Body of pancreas (tissue), 4 donors: ENCODE measurements at regions not wholly inside any gene's neighbourhood (a gene's known extent, or its start where the extent isn't known, plus 50 kb on each side); places are given as distances from the start of the nearest gene placed in this dataset.
"Not testable (repeated sequence)": the region's sequence is repeated elsewhere in the genome, so short reads cannot be mapped to it uniquely, and the experiment has no call there.

Experiments used
- ATAC-seq: fragments of 150-250 bp; one replicate; pipeline ENCODE4 v1.9.1; 2016
- DNase-seq, 4 donors: peaks; one replicate each; pipeline ENCODE4 v3.0.0-alpha.2; 2019
- H3K27ac ChIP-seq, 4 donors: fragments of 200-600 bp; sonication (generic); 1 replicate in 3 of 4; 2 replicates in 1 of 4; pipeline versions ENCODE4 v1.5.1 to v1.6.1; 2016 to 2019; ENCODE audit warnings: mild to moderate bottlenecking in 1 of 4, mixed read lengths in 1 of 4, moderate library complexity in 1 of 4
- H3K27me3 ChIP-seq, 2 donors: fragments of 200-600 bp; sonication (generic); one replicate each; pipeline ENCODE4 v1.6.0; 2016; ENCODE audit warnings: mild to moderate bottlenecking in 1 of 2
- H3K36me3 ChIP-seq, 2 donors: fragments of 200-600 bp; sonication (generic); replicated peaks in 1 of 2; 2 replicates each; pipeline ENCODE4 v1.5.1; 2016; ENCODE audit warnings: low read depth in 2 of 2; ENCODE audit not compliant: insufficient read depth in 1 of 2
- H3K4me1 ChIP-seq: fragments of 200-600 bp; sonication (generic); one replicate; pipeline ENCODE4 v1.6.0; 2016
- H3K4me3 ChIP-seq, 2 donors: fragments of 200-600 bp; sonication (generic); 1 replicate in 1 of 2; 2 replicates in 1 of 2; pipeline ENCODE4 v1.5.1; 2016 to 2019
- H3K9me3 ChIP-seq, 3 donors: fragments of 200-600 bp; sonication (generic); 1 replicate in 2 of 3; 2 replicates in 1 of 3; pipeline ENCODE4 v1.5.1; 2016
- CTCF ChIP-seq, 7 experiments: fragments of 450-650 bp in 4 of 7; fragments of 200-600 bp in 3 of 7; sonication (generic) in 3 of 7; IDR thresholded peaks; one replicate each; pipeline ENCODE4 v1.5.1; 2016 to 2019; ENCODE audit warnings: antibody characterized with exemption in 7 of 7
- POLR2A ChIP-seq, 3 donors: fragments of 450-650 bp; IDR thresholded peaks; one replicate each; pipeline ENCODE4 v1.6.1; 2016; ENCODE audit warnings: antibody characterized with exemption in 3 of 3, mild to moderate bottlenecking in 2 of 3
- WGBS, 2 donors: methylation state at CpG; one replicate each; pipeline ENCODE4 v1.1.5; 2017; 5-methylcytosine and 5-hydroxymethylcytosine counted together
- intact Hi-C: fragments of 100-400 bp; cut with DNase I; formaldehyde crosslinking; loops from one replicate; pipeline ENCODE4 v1.15.1; 2023

DNA sequence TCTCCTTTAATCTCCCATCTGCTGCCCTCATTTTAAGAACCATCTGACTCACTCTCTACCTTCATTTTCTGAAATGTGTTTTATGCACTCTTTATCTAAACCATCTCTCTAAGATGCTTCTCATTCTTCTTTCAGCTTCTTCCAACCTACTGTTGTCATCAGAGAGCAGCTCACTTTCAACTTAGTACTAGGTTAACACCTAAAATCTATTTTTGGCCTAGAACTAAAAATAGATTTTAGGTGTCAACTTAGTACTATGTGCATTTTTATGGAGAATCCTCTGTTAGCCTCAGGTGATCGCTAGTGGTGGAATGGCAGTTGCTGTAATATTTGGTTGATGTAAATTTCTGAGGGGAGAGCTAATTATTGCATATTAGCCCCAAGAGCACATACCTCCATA, 277.1 kb downstream of the KCNJ2 start:
- no peak for DNase-seq
- no peaks in the 10 kb centered on the region for H3K27me3 ChIP-seq
- H3K27ac ChIP-seq, result no peak overlapping the region
- TF ChIP-seq CTCF (IDR thresholded peaks at IDR 0.05) (no peak), POLR2A (IDR thresholded peaks at IDR 0.05) (no peak)
- no peaks in the 10 kb centered on the region for H3K36me3 ChIP-seq
- H3K4me1 ChIP-seq, result no peaks in the 10 kb centered on the region
- no peak overlapping the region for H3K4me3 ChIP-seq
- ATAC-seq, result no peak
- intact Hi-C loops, result no loop called here
- no peaks in the 10 kb centered on the region for H3K9me3 ChIP-seq
- 88 to 94% methylated on average over 1 of the region's 1 CpG for WGBS, 2 donors

DNA sequence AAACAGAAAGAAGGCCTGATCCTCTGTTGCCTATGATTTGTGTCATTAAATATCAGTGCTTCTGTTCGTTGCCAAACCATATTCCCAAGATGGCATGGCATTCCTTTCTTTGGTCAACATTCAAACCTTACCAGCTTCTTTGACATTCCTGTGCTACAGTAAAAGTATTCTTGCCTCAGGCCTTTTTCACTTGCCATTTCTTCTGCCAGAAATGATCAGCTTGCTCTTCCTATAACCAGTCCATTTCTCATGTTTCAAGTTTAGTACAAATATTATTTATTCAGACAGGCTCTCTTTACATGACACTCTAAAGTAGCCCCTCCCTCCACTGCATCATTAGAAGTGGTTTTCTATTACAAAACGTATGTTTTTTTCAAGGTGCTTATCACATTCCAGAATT, 278.3 kb downstream of the KCNJ2 start:
- H3K9me3 ChIP-seq, result no peaks in the 10 kb centered on the region
- WGBS, 2 donors, result 44 to 47% methylated on average over 2 of the region's 2 CpGs
- TF ChIP-seq POLR2A (IDR thresholded peaks at IDR 0.05) (no peak), CTCF (IDR thresholded peaks at IDR 0.05) (no peak)
- no peaks in the 10 kb centered on the region for H3K36me3 ChIP-seq
- no peak for ATAC-seq
- DNase-seq, result no peak
- intact Hi-C loops, result no loop called here
- no peaks in the 10 kb centered on the region for H3K27me3 ChIP-seq
- no peak overlapping the region for H3K27ac ChIP-seq
- no peak overlapping the region for H3K4me3 ChIP-seq
- H3K4me1 ChIP-seq, result no peaks in the 10 kb centered on the region

GRCh38 chr17:70453075-70453474, 283.7 kb downstream of the KCNJ2 start:
- H3K36me3 ChIP-seq, intact Hi-C loops, ATAC-seq, H3K27me3 ChIP-seq, DNase-seq, H3K9me3 ChIP-seq, H3K4me3 ChIP-seq, H3K4me1 ChIP-seq, H3K27ac ChIP-seq: not testable (repeated sequence)
- WGBS, 2 donors, result 83 to 93% methylated on average over 12 of the region's 12 CpGs

DNA sequence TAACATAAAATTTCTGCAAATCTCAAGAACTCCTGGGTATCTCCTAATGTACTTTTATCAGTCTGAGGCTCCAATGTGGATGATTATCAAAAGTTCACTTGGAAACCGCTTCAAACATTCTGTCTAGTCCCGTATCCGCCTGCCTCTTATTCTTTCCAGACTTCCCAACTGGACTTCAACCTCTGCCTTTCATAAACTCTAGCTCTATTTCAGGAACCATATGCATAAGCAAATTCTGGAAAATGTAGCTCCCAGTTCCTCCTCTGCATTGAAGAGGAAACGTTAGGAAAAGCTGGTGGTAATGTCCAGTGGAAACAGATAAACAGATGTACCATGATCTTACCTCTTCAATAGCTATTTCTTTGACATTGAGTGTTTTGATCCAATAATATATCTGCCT, 285.0 kb downstream of the KCNJ2 start:
- H3K9me3 ChIP-seq, result no peaks in the 10 kb centered on the region
- intact Hi-C loops, result no loop called here
- no peaks in the 10 kb centered on the region for H3K36me3 ChIP-seq
- WGBS, 2 donors, result 63 to 76% methylated on average over 4 of the region's 4 CpGs
- ATAC-seq, result no peak
- no peak overlapping the region for H3K27ac ChIP-seq
- no peak for TF ChIP-seq CTCF (IDR thresholded peaks at IDR 0.05)
- H3K4me3 ChIP-seq, result no peak overlapping the region
- no peaks in the 10 kb centered on the region for H3K4me1 ChIP-seq
- H3K27me3 ChIP-seq, result no peaks in the 10 kb centered on the region
- DNase-seq, result no peak

GRCh38 chr17:70454908-70455307, 285.6 kb downstream of the KCNJ2 start:
- no peak for ATAC-seq
- intact Hi-C loops, result no loop called here
- no peak for DNase-seq

More at GRCh38 chr17:70454908-70455307, 285.6 kb downstream of the KCNJ2 start:
- TF ChIP-seq POLR2A (IDR thresholded peaks at IDR 0.05) (no peak), CTCF (IDR thresholded peaks at IDR 0.05) (no peak)
- H3K4me3 ChIP-seq, result no peak overlapping the region
- H3K27ac ChIP-seq, result no peak overlapping the region
- H3K36me3 ChIP-seq, result no peaks in the 10 kb centered on the region
- H3K9me3 ChIP-seq, result no peaks in the 10 kb centered on the region
- H3K4me1 ChIP-seq, result no peaks in the 10 kb centered on the region
- H3K27me3 ChIP-seq, result no peaks in the 10 kb centered on the region
